Activated CD4-positive, alpha-beta T cell treated with anti-CD3 and anti-CD28 coated beads, Interleukin-2, amount 50 U/mL, for 4 hours (primary cell): ENCODE measurements at regions not wholly inside any gene's neighbourhood (a gene's known extent, or its start where the extent isn't known, plus 50 kb on each side); places are given as distances from the start of the nearest gene placed in this dataset.

Source experiments
- DNase-seq, 2 experiments: peaks; one replicate each; pipeline ENCODE4 v3.0.0-alpha.2; 2020

GRCh38 chr13:24085662-24086061 is 74.9 kb upstream of the SPATA13 start:
- no peak for DNase-seq

- no peak for DNase-seq
Observed at GRCh38 chr13:24086642-24087041, 73.9 kb upstream of the SPATA13 start.

- no peak for DNase-seq
Observed at GRCh38 chr13:24087605-24088225, 72.8 kb upstream of the SPATA13 start.

- no peak for DNase-seq
Observed at GRCh38 chr13:24090049-24090448, 70.5 kb upstream of the SPATA13 start.

GRCh38 chr13:24091080-24091479 is 69.4 kb upstream of the SPATA13 start:
- no peak for DNase-seq

GRCh38 chr13:24092108-24092507 is 68.4 kb upstream of the SPATA13 start:
- no peak for DNase-seq

- no peak for DNase-seq
Observed at GRCh38 chr13:24093047-24093446, 67.5 kb upstream of the SPATA13 start.

- DNase-seq: no peak
Observed at GRCh38 chr13:24096659-24097058, 63.9 kb upstream of the SPATA13 start.

- no peak for DNase-seq
Observed at GRCh38 chr13:24097064-24097463, 63.5 kb upstream of the SPATA13 start.

- DNase-seq: no peak
Observed at GRCh38 chr13:24097667-24098066, 62.9 kb upstream of the SPATA13 start.

- DNase-seq: no peak
Observed at GRCh38 chr13:24099490-24099889, 61.0 kb upstream of the SPATA13 start.

GRCh38 chr13:24100188-24100587 is 60.3 kb upstream of the SPATA13 start:
- no peak for DNase-seq

- no peak for DNase-seq
Observed at GRCh38 chr13:24103782-24104372, 56.6 kb upstream of the SPATA13 start.

GRCh38 chr13:24104723-24105122 is 55.8 kb upstream of the SPATA13 start:
- no peak for DNase-seq

- no peak for DNase-seq
Observed at GRCh38 chr13:24106429-24106828, 54.1 kb upstream of the SPATA13 start.

- no peak for DNase-seq
Observed at GRCh38 chr13:24107955-24108614, 52.4 kb upstream of the SPATA13 start.

GRCh38 chr13:24108615-24108965 is 51.9 kb upstream of the SPATA13 start:
- no peak for DNase-seq

GRCh38 chr13:24110011-24110410 is 50.5 kb upstream of the SPATA13 start:
- no peak for DNase-seq
